UCSD-AML1 (cell line): ENCODE measurements at regions not wholly inside any gene's neighbourhood (a gene's known extent, or its start where the extent isn't known, plus 50 kb on each side); places are given as distances from the start of the nearest gene placed in this dataset.
"Not testable (repeated sequence)": the region's sequence is repeated elsewhere in the genome, so short reads cannot be mapped to it uniquely, and the experiment has no call there.

ENCODE experiments used
- DNase-seq: peaks from one replicate; lab custom pipeline; 2025; ENCODE audit not compliant: unreplicated experiment; lab: John Stamatoyannopoulos, UW

DNA sequence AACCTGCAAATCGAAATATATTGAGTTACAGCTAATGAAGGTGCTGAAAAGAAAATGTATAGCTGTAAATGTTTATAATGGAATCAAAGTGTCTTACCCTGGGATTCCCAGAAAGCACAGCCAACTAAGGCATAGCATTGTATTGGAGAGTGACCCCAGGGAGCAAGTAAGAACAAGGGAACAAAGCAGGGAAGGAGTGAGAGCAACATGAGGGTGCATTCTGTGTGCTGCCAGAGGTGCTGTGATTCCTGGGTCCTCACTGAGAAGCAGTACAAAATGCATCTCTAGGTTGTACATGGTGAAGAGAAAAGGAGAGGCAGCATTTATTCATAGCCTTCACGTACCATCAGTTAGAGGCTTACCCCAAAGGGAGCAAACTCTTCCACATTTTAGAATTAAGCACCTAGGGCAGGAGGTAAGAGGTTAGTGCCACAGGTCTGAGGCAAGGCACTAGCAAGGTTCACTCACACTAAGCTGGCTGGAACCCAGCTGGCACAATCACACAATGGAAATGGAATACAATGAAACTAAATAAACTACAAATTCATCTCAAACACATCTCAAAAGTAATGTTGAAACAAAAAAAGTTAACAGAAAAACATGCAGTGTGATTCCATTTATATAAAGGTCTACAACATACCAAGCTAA lies 151.5 kb upstream of the C2CD4B start:
- DNase-seq: no peak

DNA sequence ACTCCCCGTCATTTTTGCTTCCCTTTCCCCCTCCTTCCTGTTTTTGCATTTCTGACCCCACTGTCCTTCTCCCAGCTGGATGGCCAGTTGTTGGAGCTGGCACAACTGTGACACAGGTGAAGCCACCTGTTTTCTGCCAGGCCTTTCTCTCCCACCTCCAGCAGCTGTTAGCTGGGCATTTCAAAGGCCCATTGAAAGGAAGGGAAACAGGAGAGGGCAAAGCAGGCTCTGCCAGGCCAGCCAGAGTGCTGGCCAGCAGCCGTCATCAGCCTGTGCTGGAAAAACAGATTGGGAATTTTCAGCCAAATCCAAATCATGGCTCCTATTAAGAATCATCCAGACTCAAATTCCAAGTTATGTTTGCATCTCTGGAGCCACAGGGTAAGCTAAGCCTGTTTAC lies 155.2 kb upstream of the C2CD4B start:
- DNase-seq: no peak

DNA sequence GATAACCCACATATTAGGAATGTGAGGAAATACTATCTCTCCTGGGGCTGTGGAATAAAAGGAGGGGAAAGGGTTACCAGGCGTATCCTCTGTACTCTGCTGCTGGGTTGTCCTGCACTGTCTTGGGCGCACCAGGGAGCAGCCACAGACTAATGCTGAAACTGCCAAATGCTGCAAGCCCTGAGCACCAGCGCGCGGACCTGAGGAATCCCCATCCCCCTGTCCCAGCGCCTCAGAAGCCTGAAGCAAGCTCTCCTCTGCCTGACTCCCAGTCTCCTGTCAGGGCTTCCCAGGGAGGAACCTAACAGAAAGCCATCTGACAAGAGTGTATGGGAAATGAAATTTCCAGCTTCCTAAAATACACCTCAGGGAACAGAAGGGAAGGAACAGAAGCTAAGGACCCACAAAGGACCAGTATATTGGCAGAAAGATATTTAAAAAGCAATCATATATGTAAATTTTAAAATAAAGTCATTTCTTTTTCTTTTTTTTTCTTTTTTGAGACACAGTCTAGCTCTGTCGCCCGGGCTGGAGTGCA lies 158.3 kb upstream of the C2CD4B start:
- DNase-seq: no peak

DNA sequence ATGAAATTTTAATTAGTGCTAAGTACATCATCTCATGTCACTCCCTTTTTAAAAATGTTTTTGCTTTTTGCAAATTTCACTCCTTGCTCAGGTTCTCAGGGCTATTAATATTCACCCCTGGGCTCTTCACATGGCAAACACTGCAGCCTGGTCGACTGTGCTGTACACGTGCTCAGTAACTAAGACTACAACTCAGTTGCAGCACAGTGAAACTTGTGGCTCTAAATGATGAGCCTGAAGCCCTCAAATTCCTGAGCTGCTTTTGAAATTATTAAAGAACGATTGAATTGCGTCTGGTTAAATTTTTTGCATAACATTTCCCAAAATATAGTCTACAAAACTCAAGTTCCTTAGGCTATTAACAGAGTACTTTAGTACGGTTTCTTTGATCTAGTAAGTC lies 159.3 kb upstream of the C2CD4B start:
- DNase-seq: no peak

DNA sequence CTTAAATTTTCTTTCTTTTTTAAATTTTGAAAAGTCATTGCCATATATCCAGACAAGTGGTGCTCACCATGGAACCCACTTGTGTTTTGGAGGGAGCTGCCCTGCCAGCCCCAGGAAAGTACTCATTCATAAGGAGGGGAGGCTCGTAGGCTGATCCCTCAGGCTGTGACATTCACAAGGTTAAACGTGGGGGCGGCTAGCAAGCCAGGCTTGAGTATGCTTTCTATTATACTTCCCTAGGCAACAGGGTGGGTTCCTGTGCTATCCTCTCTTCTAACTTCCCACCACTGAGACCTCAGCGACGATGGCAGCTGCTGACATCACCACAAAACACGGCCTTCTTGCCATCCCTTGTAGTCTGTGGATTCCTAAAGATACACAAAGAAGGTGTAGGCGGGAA lies 160.5 kb upstream of the C2CD4B start:
- DNase-seq: no peak

DNA sequence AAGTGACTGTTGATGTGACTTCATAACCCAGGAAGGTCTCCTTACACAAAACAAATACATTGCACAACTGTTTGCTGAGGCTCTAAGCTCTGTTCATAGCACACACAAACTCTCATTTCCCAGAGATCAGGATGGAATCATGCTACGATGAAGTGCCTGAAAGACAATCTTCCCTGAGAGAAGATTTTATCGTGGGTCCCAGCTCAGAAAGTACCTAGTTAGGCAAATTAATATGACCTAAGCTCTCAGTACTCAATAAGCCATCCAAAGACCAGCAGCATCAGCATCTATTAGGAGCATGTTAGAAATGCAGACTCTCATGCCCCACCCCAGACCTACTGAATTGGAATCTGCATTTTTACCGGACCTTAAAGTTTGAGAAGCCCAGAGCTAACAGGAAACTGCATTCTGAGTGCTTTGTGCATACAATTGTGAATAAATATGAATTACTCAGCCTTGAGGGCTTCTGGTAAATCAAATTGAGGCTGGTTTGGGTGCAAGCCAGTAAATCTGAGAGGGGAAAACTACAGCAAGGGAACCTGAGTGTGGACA lies 161.5 kb upstream of the C2CD4B start:
- DNase-seq: no peak

DNA sequence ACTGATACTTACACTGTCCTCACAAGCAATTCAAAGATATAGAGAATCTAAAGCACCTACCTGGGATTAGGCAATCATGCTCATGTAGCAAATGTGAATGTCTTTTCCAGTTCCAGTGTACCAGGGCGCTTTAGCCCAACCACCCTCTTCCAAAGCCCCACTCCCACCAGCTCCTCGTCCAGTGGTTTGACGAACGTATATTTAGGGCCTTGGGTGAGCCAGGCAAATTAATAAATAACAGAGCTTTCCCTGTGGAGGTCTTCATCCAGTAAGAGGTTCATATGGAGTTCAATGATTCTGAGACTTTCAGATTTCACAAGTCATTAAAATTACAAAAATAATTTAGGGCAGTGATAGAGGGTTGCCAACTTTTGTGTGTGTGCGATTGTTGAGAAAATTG lies 162.3 kb upstream of the C2CD4B start:
- no peak for DNase-seq

DNA sequence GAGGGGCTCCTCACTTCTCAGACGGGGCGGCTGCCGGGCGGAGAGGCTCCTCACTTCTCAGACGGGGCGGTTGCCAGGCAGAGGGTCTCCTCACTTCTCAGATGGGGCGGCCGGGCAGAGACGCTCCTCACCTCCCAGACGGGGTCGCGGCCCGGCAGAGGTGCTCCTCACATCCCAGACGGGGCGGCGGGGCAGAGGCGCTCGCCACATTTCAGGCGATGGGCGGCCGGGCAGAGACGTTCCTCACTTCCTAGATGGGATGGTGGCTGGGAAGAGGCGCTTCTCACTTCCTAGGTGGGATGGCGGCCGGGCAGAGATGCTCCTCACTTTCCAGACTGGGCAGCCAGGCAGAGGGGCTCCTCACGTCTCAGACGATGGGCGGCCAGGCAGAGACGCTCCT lies 167.4 kb upstream of the C2CD4B start:
- DNase-seq: not testable (repeated sequence)

DNA sequence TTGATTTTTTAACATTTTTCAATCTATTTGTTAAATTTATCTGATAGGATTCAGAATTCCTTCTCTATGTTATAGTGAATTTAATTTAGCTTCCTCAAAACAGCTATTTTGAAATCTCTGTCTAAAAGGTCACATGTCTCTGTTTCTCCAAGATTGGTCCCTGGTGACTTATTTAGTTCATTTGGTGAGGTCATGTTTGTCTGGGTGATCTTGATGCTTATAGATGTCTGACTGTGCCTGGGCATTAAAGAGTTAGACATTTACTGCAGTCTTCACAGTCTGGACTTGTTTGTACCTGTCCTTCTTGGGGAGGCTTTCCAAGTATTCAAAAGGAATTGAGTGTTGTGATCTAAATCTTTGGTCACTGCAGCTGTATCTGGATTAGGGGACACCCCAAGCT lies 169.5 kb upstream of the C2CD4B start:
- no peak for DNase-seq

DNA sequence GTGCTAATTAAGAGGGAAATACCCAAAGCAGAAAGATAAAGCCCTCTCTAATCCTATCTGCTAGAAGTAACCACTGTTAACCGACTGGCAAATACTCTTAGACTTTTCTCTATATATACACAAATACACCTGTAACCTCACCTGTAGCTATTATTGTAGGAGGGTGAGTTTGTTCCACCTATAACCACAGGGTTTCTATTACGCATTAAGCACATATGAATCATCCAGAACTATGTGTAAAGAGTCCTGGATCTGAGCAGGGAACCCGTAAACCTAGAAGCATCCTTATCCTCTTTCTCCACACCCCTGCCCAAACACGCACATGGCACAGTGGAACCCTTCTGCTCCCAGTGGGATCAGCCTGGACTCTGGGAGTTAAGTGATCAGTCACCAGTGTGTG lies 172.8 kb upstream of the C2CD4B start:
- no peak for DNase-seq

DNA sequence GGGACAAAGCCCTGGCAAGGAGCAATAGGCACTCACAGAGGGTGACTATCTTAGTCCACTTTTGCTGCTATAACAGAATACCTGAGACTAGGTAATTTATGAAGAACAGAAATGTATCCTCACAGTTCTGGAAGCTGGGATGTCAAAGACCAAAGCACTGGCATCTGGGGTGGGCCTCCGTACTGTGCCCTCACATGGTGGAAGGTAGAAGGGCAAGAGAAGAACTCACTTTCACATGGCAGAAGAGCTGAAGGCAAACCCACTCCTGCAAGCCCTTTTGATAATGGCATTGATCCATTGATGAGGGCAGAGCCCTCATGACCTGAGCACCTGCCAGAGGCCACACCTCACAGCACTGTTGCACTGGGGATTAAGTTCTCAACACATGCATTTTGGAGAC lies 173.4 kb upstream of the C2CD4B start:
- DNase-seq: no peak

DNA sequence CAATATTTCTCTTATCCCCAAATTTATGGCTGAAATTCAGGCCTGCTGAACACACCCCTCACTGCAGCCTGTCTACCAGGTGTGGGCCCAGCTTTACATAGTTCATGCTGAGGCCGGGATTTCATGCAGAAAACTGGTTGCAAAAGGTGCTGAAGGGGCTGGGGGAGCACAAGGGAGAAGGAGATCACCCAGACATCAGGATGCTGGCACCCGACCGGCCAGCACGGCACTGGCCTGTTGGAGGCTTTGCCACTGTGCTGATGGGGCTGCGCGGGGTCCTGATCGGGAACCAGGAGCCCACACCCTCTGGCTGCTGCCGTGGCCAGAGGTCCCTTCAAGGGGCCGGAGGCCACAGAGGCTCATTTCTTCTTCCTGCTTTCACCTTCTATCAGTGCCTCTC lies 177.9 kb upstream of the C2CD4B start:
- DNase-seq: no peak

DNA sequence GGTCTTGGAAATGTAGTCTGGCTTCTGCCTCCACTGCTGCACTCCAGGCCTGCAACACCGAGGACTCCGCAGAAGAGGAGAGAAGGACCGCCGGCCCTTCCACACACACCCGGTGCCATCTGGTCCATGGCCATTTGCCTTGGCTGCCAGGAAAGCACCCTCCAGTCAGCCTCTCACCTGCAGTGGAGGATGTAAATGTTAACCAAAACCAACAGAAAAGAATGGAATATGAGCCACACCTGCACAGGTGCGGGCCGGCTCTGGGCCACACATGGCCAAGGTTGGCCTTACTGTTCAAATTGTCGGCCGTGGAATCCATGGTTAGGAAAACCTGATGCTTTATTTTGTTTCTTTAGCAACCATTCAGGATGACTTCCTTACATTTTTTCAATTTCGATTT lies 178.3 kb upstream of the C2CD4B start:
- no peak for DNase-seq

DNA sequence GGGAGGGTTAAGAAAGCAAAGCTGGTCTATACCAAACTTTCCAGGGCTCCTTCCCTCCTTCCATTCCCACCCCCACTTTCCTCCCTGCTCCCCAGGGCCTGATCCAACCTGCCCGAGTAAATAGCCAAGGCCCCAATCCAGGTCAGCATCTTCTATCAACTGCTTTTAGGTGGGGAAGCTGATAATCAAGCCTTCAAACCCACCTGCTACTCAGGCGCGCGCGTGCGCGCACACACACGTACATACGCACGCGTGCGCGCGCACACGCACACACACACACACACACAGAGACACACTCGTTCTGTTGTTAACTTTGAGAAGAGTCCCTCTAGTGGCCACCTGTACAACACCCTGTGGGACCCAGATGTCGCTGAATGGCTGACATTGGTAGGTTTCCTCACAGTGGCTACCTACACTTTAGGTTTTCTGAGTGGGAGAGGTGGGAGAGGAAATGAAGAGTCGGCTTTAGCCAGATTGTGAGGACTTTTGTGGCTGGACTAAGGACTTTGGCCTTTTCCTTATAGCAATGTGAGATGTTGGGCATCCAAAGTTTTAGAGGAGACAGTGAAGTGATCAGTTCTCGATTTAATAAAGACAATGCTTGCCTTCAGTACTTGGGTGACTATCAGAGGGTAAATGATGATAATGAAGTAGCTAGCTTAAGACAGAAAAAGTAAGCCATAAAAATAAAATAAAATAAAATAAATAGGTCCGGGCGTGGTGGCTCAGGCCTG lies 179.9 kb upstream of the C2CD4B start:
- DNase-seq: no peak

DNA sequence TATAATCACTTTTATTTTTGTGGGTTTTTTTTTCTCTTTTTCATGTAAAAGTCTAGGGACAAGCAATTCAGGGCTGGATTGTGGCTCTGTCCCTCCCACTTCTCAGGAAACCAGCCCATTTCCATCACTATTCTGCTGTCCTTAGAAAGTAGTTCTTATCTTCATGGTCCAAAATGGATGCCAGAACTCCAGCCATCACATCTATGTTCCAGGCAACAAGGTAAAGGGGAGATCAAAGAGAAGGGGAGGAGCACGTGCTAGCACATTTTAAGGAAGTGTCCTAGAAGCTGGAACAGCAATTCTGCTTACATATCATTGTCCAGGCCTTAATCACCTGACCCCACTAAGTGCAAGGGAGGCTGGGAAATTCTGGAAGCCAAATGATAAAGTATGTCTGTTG lies 181.1 kb upstream of the C2CD4B start:
- DNase-seq: no peak

DNA sequence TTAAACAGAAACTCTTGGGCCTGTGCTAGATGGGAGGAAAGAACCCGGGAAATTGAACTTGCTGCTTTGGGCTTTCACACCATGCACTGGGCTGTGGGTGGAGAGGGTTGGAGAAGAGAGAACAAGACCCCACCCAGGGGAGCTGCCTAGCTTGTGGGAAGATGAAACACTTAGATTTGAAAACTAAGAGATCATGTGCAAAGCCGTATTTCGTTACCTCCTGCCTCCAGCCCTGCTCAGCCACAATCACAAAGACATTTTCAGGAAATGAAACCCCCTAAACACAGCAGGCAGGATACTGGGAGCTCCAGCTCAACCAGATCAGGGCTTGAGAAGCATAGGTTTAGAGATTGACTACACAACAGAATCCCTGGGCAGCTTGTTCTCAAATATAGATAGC lies 183.0 kb upstream of the C2CD4B start:
- no peak for DNase-seq

DNA sequence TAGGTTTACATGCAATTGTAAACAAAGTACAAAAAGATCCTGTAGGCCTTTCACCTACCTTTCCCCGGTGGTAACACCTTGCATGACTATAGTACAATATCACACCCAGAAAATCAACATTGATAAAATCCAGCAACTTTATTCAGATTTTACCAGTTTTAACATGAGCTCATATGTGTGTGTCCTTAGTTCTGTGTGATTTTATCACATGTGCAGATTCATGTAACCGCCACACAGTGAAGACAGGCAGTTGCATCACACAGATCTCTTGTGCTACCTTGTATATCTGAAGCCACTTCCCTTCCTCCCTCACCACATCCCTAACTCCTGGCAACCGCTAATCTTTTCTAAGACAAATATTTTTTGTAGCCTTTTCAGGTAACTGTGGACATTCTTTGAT lies 183.5 kb upstream of the C2CD4B start:
- no peak for DNase-seq

DNA sequence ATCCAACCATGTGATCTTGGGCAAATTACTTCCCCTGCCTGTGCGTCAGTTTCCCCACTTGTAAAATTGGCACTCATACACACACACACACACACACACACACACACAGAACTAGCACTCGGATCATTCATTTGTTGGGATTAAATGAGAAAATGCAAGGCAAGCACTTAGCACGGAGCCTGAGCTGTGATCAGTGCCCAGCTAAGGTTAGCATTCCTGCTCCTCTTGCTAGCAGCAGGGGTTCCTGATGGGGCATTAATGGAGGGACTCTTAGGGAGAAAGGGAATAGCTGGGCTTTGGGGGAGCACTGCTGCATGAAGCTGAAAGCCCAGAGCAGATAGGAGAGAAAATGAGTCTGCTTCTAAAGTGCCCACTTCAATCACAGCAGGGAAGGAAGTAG lies 187.7 kb upstream of the C2CD4B start:
- no peak for DNase-seq

DNA sequence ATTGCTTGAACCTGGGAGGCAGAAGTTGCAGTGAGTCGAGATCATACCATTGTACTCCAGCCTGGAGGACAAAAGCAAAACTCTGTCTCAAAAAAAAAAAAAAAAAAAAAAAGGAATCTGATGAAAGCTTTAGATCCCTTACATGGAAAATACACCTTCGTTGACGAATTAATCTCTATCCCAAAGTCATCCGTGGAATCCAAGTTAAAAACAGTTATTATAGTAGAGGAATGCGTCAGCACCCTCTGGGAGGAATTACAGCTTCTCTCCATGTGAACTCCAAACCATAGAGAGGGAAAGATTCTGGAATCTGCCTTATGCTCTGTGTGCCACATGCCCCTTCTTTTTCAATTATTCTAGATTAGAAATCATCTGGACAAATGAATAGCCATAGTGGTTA lies 192.3 kb upstream of the C2CD4B start:
- no peak for DNase-seq

DNA sequence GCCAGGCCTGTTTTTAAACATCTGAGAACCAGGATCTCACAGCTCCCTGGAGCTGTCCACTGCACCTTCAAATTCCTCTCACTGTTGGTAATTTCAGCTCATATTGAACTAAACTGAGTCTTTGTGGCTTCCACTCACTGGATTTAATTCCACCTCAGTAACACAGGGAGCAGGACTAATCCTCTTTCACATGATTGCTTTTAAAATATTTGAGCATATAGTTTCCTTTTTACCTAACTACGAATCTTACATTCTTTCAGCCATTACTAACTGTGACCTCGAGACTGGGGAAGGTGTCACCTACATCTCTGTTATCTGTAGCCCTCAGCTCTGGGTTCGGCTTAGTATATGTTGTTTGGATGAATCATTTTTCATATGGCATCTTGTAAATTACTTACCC lies 194.3 kb upstream of the C2CD4B start:
- DNase-seq: no peak

DNA sequence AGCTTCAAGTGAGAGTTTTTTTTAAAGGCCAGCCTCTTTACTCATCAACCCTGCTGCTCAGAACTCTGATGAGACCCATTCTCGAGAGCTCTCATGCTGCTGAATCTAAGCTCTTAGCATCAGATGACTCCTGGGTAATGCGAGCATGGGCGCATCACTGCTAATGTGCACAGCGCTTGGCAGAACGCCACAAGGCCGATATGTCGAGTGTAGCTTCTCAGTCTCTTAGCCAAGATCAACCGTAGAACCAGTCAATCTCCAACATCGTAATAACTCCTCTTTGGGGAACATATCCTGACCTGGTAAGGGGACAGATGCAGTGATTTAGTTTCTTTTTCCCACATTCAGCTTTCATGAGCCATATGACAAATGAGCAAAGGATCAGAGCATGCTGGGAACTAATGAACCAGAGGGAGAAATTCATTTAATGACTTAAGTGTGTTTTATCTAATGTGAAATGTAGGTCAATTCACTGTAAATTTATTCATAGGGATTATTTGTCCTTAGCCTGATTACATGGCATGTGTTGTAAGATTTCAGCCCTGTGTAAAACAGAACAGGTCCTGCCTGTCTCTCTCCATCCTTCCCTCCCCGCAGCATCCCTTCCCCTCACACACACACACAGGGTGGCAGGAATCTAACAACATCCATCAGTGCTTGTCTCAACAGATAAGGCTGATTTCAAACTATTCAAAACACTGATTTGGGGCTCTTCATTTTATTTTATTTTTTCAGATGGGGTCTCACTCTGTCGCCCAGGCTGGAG lies 195.4 kb upstream of the C2CD4B start:
- no peak for DNase-seq

DNA sequence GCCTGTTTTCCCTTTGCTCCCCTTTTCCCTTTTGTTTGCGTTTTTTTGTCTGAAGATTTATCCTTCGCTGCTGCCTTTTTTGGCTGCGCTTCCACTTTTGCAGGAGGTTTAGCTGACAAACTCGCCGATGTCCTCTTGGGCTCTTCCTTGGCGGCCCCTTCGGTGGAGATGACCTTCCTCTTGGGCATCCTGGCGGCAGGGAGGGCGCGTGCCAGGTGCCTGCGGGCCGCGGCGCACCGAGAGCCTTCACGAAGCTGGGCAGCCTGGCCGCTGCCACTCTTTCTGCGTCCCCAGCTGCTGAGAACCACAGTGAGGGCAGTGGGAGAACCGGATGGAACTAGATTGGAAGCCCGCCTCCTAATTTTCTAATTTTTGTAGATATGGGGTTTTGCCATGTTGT lies 197.1 kb upstream of the C2CD4B start:
- DNase-seq: no peak
